Breast epithelium (tissue), 4 donors: ENCODE measurements at regions not wholly inside any gene's neighbourhood (a gene's known extent, or its start where the extent isn't known, plus 50 kb on each side); places are given as distances from the start of the nearest gene placed in this dataset.
"Not testable (repeated sequence)": the region's sequence is repeated elsewhere in the genome, so short reads cannot be mapped to it uniquely, and the experiment has no call there.

ENCODE experiments used
- DNase-seq, 2 donors: peaks; one replicate each; pipeline ENCODE4 v3.0.0-alpha.2; 2019; ENCODE audit warnings: low spot score in 2 of 2
- H3K27ac ChIP-seq, 2 donors: fragments of 200-600 bp; sonication (generic) in 1 of 2; one replicate each; pipeline ENCODE4 v1.5.1; 2016 to 2019; ENCODE audit warnings: mild to moderate bottlenecking in 1 of 2
- H3K27me3 ChIP-seq, 2 donors: fragments of 200-600 bp; sonication (generic) in 1 of 2; one replicate each; pipeline versions ENCODE4 v1.5.1 to v1.6.0; 2017 to 2019; ENCODE audit warnings: control low read depth in 1 of 2, mild to moderate bottlenecking in 1 of 2
- H3K36me3 ChIP-seq: fragments of 200-600 bp; one replicate; pipeline ENCODE4 v1.5.1; 2019
- H3K4me1 ChIP-seq, 2 donors: fragments of 200-600 bp; sonication (generic); one replicate each; pipeline ENCODE4 v1.5.1; 2016 to 2019; ENCODE audit warnings: control low read depth in 1 of 2
- H3K4me3 ChIP-seq, 3 donors: fragments of 200-600 bp; sonication (generic); 1 replicate in 2 of 3; 2 replicates in 1 of 3; pipeline ENCODE4 v1.5.1; 2016 to 2019; ENCODE audit warnings: mild to moderate bottlenecking in 3 of 3, moderate library complexity in 2 of 3
- H3K9me3 ChIP-seq, 2 donors: fragments of 200-600 bp; sonication (generic) in 1 of 2; one replicate each; pipeline ENCODE4 v1.5.1; 2016 to 2019; ENCODE audit warnings: control low read depth in 1 of 2
- POLR2A ChIP-seq: fragments of 450-650 bp; IDR thresholded peaks from one replicate; pipeline ENCODE4 v1.6.1; 2016; ENCODE audit warnings: antibody characterized with exemption, mild to moderate bottlenecking, moderate library complexity
- POLR2AphosphoS5 ChIP-seq, 3 donors: sonication (generic); formaldehyde crosslinking; IDR thresholded peaks; one replicate each; pipeline ENCODE4 v1.6.1; 2017; ENCODE audit warnings: antibody characterized with exemption in 3 of 3
- intact Hi-C: fragments of 100-400 bp; cut with DNase I; formaldehyde crosslinking; loops from one replicate; pipeline ENCODE4 v1.15.1; 2023; ENCODE audit warnings: low total_unique reads
- TF ChIP-seq, protein P1 (sequence below), 3 donors: fragments of 450-650 bp; IDR thresholded peaks; one replicate each; pipeline ENCODE4 v1.5.1; 2016 to 2017; ENCODE audit warnings: antibody characterized with exemption in 3 of 3, mild to moderate bottlenecking in 3 of 3, moderate library complexity in 3 of 3

DNA sequence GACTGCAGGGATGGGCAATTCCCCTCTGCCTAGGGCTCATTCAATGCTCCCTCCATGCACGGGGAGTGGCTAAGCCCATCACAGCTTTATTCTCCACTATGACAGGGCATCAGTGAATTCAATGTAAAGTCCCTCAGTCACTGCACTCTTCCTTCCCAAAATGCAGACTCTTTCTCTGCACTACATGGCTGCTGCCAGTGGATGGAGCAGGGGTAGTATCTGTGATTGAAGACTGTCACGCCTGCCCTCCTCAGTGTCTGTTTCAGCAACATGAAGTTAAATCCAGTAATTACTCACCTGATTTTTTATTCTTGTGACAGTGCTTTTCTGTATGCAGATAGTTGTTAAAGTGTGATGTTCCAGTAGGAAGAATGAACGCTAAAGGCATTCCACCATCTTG lies 1323.2 kb downstream of the AMY1C start:
- Histone ChIP-seq H3K27me3 (no peaks in the 10 kb centered on the region), H3K4me1 (no peaks in the 10 kb centered on the region), H3K9me3 (no peaks in the 10 kb centered on the region), H3K36me3 (no peaks in the 10 kb centered on the region), H3K4me3 (no peak overlapping the region), H3K27ac (no peak overlapping the region)
- no peak for DNase-seq
- intact Hi-C loops: no loop called here
- TF ChIP-seq POLR2AphosphoS5 (IDR thresholded peaks at IDR 0.05) (no peak), POLR2A (no peak)
- TF ChIP-seq, protein P1, sequence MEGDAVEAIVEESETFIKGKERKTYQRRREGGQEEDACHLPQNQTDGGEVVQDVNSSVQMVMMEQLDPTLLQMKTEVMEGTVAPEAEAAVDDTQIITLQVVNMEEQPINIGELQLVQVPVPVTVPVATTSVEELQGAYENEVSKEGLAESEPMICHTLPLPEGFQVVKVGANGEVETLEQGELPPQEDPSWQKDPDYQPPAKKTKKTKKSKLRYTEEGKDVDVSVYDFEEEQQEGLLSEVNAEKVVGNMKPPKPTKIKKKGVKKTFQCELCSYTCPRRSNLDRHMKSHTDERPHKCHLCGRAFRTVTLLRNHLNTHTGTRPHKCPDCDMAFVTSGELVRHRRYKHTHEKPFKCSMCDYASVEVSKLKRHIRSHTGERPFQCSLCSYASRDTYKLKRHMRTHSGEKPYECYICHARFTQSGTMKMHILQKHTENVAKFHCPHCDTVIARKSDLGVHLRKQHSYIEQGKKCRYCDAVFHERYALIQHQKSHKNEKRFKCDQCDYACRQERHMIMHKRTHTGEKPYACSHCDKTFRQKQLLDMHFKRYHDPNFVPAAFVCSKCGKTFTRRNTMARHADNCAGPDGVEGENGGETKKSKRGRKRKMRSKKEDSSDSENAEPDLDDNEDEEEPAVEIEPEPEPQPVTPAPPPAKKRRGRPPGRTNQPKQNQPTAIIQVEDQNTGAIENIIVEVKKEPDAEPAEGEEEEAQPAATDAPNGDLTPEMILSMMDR (IDR thresholded peaks at IDR 0.05): no peak

DNA sequence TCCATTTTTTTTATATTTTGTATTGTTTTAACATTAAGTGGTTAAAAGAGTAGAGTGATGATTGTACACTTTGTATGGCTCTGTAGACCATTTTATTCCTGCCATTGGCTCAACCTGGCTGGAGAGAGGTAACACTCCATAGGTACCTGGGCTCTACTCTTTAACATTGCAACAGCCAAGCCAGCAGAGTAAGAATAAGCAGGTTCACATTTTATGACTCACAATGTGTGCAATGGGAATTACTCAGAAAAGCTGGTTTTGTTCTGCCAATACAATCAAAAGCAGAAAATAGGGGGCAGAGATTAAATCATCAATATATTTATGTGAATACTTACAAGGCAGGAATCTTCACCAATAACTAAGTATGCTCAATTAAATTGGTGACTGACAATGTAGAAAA lies 1324.0 kb downstream of the AMY1C start:
- no peak overlapping the region for H3K27ac ChIP-seq
- H3K9me3 ChIP-seq: no peaks in the 10 kb centered on the region
- TF ChIP-seq POLR2AphosphoS5 (IDR thresholded peaks at IDR 0.05) (no peak), POLR2A (no peak)
- TF ChIP-seq, protein P1 (IDR thresholded peaks at IDR 0.05): no peak
- no peaks in the 10 kb centered on the region for H3K4me1 ChIP-seq
- intact Hi-C loops: no loop called here
- H3K27me3 ChIP-seq: no peaks in the 10 kb centered on the region
- no peak for DNase-seq
- no peaks in the 10 kb centered on the region for H3K36me3 ChIP-seq
- no peak overlapping the region for H3K4me3 ChIP-seq

DNA sequence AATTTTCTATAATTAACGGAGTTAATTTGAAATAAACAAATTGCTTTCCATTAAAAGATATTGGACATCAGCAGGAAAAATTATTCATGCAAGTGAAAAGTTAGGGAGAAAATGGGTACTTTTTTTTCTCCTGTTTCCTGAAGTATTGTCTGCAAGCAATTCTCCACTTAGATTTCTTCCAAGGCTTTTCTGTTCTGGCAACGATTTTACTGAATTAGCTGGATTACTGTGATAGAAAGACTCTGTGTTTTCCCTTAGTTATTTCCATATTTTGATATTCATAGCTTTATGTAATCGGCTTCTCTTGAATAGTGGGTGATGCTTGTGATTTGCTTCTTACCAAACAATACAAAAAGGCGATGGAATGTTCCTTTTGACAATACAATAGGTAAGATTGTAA lies 1333.9 kb downstream of the AMY1C start:
- Histone ChIP-seq H3K4me3 (no peak overlapping the region), H3K36me3 (no peaks in the 10 kb centered on the region), H3K4me1 (no peaks in the 10 kb centered on the region), H3K9me3 (no peaks in the 10 kb centered on the region), H3K27ac (no peak overlapping the region), H3K27me3 (no peaks in the 10 kb centered on the region)
- TF ChIP-seq, protein P1 (IDR thresholded peaks at IDR 0.05): no peak
- TF ChIP-seq POLR2AphosphoS5 (IDR thresholded peaks at IDR 0.05) (no peak), POLR2A (no peak)
- DNase-seq: no peak
- intact Hi-C loops: no loop called here

DNA sequence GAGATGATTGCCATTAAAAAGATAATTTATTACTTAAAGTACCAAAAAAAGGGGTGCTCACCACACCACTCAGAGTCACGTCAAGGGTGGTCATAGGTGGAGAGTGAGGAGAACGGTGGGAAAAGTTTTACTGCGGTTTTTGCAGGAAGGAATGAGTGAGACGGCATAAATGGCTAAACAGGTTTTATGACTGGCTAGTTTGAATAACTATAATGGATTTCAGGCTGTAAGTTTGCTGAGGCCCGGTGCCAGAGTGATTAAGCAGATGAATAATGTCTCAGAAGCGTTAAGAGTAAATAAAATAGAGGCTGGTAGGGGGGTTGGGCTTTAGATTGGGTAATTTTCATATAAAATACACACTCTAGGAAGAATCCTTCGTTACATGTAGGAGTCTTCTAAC lies 1337.8 kb downstream of the AMY1C start:
- Histone ChIP-seq H3K4me3 (no peak overlapping the region), H3K9me3 (no peaks in the 10 kb centered on the region), H3K27ac (no peak overlapping the region), H3K4me1 (no peaks in the 10 kb centered on the region), H3K27me3 (no peaks in the 10 kb centered on the region), H3K36me3 (no peaks in the 10 kb centered on the region)
- intact Hi-C loops: no loop called here
- TF ChIP-seq POLR2AphosphoS5 (IDR thresholded peaks at IDR 0.05) (no peak), POLR2A (no peak)
- TF ChIP-seq, protein P1 (IDR thresholded peaks at IDR 0.05): no peak
- DNase-seq: no peak

DNA sequence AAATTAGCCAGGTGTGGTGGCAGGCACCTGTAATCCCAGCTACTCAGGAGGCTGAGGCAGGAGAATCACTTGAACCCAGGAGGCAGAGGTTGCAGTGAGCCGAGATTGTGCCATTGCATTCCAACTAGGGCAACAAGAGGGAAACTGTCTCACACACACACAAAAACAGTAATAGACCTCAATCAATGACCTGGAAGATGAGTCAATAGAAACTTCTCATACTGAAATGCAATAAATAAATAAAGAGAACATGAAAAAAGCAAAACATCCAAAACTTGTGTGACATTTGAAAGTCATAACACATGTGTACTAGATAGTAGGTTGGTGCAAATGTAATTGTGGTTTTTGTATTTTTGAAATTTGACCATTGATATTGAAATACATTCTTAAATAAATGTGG lies 1338.5 kb downstream of the AMY1C start:
- Histone ChIP-seq H3K36me3 (no peaks in the 10 kb centered on the region), H3K27ac (no peak overlapping the region), H3K4me3 (no peak overlapping the region), H3K4me1 (no peaks in the 10 kb centered on the region), H3K27me3 (no peaks in the 10 kb centered on the region), H3K9me3 (no peaks in the 10 kb centered on the region)
- intact Hi-C loops: no loop called here
- TF ChIP-seq POLR2A: no peak
- TF ChIP-seq POLR2AphosphoS5 (IDR thresholded peaks at IDR 0.05): no peak
- TF ChIP-seq, protein P1 (IDR thresholded peaks at IDR 0.05): no peak
- DNase-seq: no peak

DNA sequence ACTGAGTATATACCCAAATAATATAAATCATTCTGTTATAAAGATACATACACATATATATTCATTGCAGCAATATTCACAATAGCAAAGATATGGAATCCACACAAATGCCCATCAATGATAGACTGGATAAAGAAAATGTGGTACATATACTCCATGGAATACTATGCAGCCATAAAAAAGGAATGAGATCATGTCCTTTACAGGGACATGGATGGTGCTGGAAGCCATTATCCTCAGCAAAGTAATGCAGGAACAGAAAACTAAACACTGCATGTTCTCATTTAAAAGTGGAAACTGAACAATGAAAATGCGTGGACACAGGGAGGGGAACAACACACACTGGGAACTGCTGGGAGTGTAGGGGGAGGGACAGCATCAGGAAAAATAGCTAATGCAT lies 1344.2 kb downstream of the AMY1C start:
- H3K36me3 ChIP-seq, H3K9me3 ChIP-seq, H3K27ac ChIP-seq, intact Hi-C loops, H3K27me3 ChIP-seq, H3K4me1 ChIP-seq, DNase-seq, H3K4me3 ChIP-seq: not testable (repeated sequence)
